Right lobe of liver (tissue), 6 donors: ENCODE measurements at regions not wholly inside any gene's neighbourhood (a gene's known extent, or its start where the extent isn't known, plus 50 kb on each side); places are given as distances from the start of the nearest gene placed in this dataset.

Experiments
- ATAC-seq, 4 donors: fragments of 200-7000 bp; cut with Tn5 transposase; one replicate each; pipeline ENCODE4 v1.9.1; 2020; ENCODE audit warnings: mild to moderate bottlenecking in 4 of 4, moderate library complexity in 4 of 4
- DNase-seq, 3 donors: peaks; one replicate each; pipeline ENCODE4 v3.0.0-alpha.2; 2020
- H3K27ac ChIP-seq, 3 donors: fragments of 200-600 bp; one replicate each; pipeline ENCODE4 v1.8.0; 2022
- H3K27me3 ChIP-seq, 2 donors: fragments of 200-600 bp; one replicate each; pipeline ENCODE4 v1.8.0; 2022
- H3K36me3 ChIP-seq, 4 donors: fragments of 200-600 bp; sonication (generic) in 1 of 4; one replicate each; pipeline versions ENCODE4 v1.5.1 to v1.8.0; 2017 to 2022; ENCODE audit warnings: control low read depth in 1 of 4
- H3K4me1 ChIP-seq, 4 donors: fragments of 200-600 bp; sonication (generic) in 1 of 4; one replicate each; pipeline versions ENCODE4 v1.5.1 to v1.8.0; 2017 to 2022; ENCODE audit warnings: control low read depth in 1 of 4
- H3K4me3 ChIP-seq, 3 donors: fragments of 200-600 bp; one replicate each; pipeline ENCODE4 v1.8.0; 2022
- H3K9me3 ChIP-seq, 4 donors: fragments of 200-600 bp; sonication (generic) in 1 of 4; one replicate each; pipeline versions ENCODE4 v1.5.1 to v1.8.0; 2017 to 2022; ENCODE audit warnings: control low read depth in 1 of 4
- POLR2A ChIP-seq: fragments of 450-650 bp; IDR thresholded peaks from one replicate; pipeline ENCODE4 v1.6.1; 2017; ENCODE audit warnings: antibody characterized with exemption, mild to moderate bottlenecking
- WGBS: methylation state at CpG from one replicate; pipeline ENCODE4 v1.1.6; 2018; ENCODE audit warnings: low coverage, low lambda C conversion rate; ENCODE audit not compliant: insufficient coverage; ENCODE audit errors: missing lambda C conversion rate; 5-methylcytosine and 5-hydroxymethylcytosine counted together
- intact Hi-C, 2 donors: fragments of 100-400 bp; cut with DNase I; formaldehyde crosslinking; loops; one replicate each; pipeline versions ENCODE4 v1.11.2 to v1.14.1; 2022
- TF ChIP-seq, protein P1 (sequence below), 4 donors: fragments of 200-600 bp in 3 of 4; fragments of 450-650 bp in 1 of 4; IDR thresholded peaks; one replicate each; pipeline versions ENCODE4 v1.5.1 to v1.8.0; 2016 to 2022; ENCODE audit warnings: antibody characterized with exemption in 4 of 4, mild to moderate bottlenecking in 2 of 4
- donor health status: DM: no; HTN: yes; CAD: no.
- donor health status: DM: no; HTN: no; CAD: no.
- donor health status: DM: no; HTN: no; CAD: no.
- donor health status: DM: no; HTN: yes; CAD: no.
- donor health status: DM: no; HTN: yes; CAD: no.

DNA sequence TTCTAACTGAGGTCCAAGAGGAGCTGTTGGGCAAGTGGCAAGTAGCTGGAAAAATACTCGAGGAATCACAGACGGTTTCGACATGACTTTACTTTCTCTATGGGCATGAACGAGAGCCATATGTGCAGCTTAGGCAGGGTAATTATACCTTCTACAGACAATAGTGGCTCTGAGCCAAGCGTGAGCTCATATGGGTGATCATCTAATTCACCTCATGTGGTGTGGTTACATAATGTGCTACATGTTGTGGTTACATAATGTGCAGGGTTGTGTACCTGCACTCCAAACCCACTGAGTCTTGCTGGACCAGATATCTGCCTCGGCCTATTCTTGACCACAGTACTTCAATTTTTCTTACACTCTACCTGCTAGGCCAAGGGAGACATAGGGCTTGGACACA is 771.7 kb upstream of the EYS start:
- intact Hi-C loops: no loop called here
- TF ChIP-seq, protein P1, sequence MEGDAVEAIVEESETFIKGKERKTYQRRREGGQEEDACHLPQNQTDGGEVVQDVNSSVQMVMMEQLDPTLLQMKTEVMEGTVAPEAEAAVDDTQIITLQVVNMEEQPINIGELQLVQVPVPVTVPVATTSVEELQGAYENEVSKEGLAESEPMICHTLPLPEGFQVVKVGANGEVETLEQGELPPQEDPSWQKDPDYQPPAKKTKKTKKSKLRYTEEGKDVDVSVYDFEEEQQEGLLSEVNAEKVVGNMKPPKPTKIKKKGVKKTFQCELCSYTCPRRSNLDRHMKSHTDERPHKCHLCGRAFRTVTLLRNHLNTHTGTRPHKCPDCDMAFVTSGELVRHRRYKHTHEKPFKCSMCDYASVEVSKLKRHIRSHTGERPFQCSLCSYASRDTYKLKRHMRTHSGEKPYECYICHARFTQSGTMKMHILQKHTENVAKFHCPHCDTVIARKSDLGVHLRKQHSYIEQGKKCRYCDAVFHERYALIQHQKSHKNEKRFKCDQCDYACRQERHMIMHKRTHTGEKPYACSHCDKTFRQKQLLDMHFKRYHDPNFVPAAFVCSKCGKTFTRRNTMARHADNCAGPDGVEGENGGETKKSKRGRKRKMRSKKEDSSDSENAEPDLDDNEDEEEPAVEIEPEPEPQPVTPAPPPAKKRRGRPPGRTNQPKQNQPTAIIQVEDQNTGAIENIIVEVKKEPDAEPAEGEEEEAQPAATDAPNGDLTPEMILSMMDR (IDR thresholded peaks at IDR 0.05): no peak
- TF ChIP-seq POLR2A: no peak
- Histone ChIP-seq H3K36me3 (no peaks in the 10 kb centered on the region), H3K9me3 (no peaks in the 10 kb centered on the region), H3K4me3 (no peak overlapping the region), H3K4me1 (no peaks in the 10 kb centered on the region), H3K27ac (no peak overlapping the region), H3K27me3 (no peaks in the 10 kb centered on the region)
- DNase-seq: no peak
- 64% methylated on average over 3 of the region's 6 CpGs for WGBS
- ATAC-seq: no peak

DNA sequence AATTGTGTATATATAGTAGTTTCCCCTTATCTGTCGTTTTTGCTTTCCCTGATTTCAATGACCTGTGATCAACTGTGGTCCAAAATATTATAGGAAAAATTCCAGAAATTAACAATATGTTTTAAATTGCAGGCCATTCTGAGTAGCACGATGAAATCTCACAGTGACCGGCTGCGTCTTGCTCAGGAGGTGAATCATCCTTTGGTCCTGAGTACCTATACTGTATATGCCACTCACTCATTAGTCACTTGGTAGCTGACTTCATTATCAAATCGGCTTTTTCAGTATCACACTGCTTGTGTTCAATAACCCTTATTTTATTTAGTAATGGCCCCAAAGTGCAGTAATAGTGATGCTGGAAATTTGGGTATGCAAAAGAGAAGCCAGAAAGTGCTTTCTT is 728.3 kb upstream of the EYS start:
- DNase-seq: no peak
- H3K36me3 ChIP-seq: no peaks in the 10 kb centered on the region
- intact Hi-C loops: no loop called here
- no peaks in the 10 kb centered on the region for H3K9me3 ChIP-seq
- WGBS: 58% methylated on average over 5 of the region's 5 CpGs
- TF ChIP-seq, protein P1 (IDR thresholded peaks at IDR 0.05): no peak
- TF ChIP-seq POLR2A: no peak
- H3K4me3 ChIP-seq: no peak overlapping the region
- H3K27ac ChIP-seq: no peak overlapping the region
- no peak for ATAC-seq
- no peaks in the 10 kb centered on the region for H3K27me3 ChIP-seq
- H3K4me1 ChIP-seq: no peaks in the 10 kb centered on the region

DNA sequence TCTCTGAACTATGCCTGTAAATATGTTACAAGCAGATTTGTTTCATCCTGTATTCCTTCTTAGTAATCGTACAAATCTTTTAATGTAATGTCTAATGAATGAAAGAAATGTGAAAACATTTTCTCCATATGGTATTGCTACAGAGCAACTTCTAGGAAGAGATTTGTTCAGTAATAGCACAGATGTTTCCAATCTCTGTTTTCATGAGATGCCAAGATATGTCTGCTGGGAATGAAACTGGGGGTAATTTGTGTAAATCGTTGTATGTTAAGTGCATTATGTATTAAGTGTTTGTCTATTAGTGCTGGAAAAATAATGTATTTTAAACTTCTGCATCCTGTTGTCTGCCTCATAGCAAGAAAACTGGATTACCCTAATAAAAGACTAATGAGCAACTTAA is 722.2 kb upstream of the EYS start:
- H3K9me3 ChIP-seq: no peaks in the 10 kb centered on the region
- H3K27ac ChIP-seq: no peak overlapping the region
- ATAC-seq (no peak), DNase-seq (no peak)
- H3K4me1 ChIP-seq: no peaks in the 10 kb centered on the region
- TF ChIP-seq POLR2A: no peak
- TF ChIP-seq, protein P1 (IDR thresholded peaks at IDR 0.05): no peak
- no peaks in the 10 kb centered on the region for H3K36me3 ChIP-seq
- WGBS: 34% methylated on average over 2 of the region's 2 CpGs
- no peaks in the 10 kb centered on the region for H3K27me3 ChIP-seq
- intact Hi-C loops: no loop called here
- no peak overlapping the region for H3K4me3 ChIP-seq

DNA sequence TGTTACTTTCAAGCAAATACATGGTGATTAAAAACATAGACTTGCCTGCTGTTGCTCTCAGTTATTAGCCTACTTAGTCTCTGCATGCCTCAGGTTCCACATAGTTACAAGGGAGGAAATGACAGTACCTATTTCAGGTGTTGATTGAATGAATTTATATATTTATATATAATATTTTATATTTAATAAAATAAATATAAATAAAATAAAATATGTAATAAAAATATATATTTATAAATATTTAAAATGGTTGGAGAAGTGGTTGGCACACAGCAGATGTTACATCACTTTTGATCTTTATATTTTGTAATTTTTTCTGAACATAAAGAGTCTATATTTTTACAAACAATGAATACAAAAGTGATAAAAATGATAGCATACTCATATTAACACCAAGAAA is 716.0 kb upstream of the EYS start:
- Histone ChIP-seq H3K36me3 (no peaks in the 10 kb centered on the region), H3K4me1 (no peaks in the 10 kb centered on the region), H3K4me3 (no peak overlapping the region), H3K27me3 (no peaks in the 10 kb centered on the region), H3K27ac (no peak overlapping the region), H3K9me3 (no peaks in the 10 kb centered on the region)
- ATAC-seq (no peak), DNase-seq (no peak)
- TF ChIP-seq, protein P1 (IDR thresholded peaks at IDR 0.05): no peak
- no peak for TF ChIP-seq POLR2A
- intact Hi-C loops: no loop called here

DNA sequence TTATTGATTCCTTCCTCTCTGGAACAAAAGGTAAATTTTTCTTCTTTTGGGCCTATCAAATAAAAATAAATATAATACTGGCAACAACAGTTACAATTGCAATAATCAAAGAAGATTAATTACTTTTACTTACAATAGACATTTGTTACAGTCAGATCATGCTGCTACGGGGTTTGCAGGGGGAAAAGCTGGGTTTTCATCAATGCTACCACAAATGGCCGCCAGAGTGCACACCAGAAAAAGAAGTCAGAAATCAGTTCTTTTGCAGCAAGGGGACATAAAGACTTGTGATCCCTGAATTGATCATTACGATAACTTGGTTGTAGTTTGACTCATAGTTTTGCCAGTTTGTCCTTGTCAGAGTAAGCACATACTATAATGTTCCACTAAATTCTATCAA is 714.5 kb upstream of the EYS start:
- Histone ChIP-seq H3K36me3 (no peaks in the 10 kb centered on the region), H3K9me3 (no peaks in the 10 kb centered on the region), H3K4me3 (no peak overlapping the region), H3K4me1 (no peaks in the 10 kb centered on the region), H3K27me3 (no peaks in the 10 kb centered on the region), H3K27ac (no peak overlapping the region)
- no peak for TF ChIP-seq POLR2A
- TF ChIP-seq, protein P1 (IDR thresholded peaks at IDR 0.05): peak in 2 of 4 donors; percentile 17 to 19
- no peak for ATAC-seq
- intact Hi-C loops: no loop called here
- 26% methylated on average over 3 of the region's 3 CpGs for WGBS
- no peak for DNase-seq
